ENCODE measurements at regions not wholly inside any gene's neighbourhood (a gene's known extent, or its start where the extent isn't known, plus 50 kb on each side); places are given as distances from the start of the nearest gene placed in this dataset.

GRCh38 chr10:4678951-4679671 lies 146.9 kb upstream of the AKR1E2 start:
- TF ChIP-seq EZH2 (IDR thresholded peaks at IDR 0.05; ENCODE audit: borderline replicate concordance, insufficient read depth, low read depth, low read length, poor library complexity, severe bottlenecking): no peak
- TF ChIP-seq, protein P1, sequence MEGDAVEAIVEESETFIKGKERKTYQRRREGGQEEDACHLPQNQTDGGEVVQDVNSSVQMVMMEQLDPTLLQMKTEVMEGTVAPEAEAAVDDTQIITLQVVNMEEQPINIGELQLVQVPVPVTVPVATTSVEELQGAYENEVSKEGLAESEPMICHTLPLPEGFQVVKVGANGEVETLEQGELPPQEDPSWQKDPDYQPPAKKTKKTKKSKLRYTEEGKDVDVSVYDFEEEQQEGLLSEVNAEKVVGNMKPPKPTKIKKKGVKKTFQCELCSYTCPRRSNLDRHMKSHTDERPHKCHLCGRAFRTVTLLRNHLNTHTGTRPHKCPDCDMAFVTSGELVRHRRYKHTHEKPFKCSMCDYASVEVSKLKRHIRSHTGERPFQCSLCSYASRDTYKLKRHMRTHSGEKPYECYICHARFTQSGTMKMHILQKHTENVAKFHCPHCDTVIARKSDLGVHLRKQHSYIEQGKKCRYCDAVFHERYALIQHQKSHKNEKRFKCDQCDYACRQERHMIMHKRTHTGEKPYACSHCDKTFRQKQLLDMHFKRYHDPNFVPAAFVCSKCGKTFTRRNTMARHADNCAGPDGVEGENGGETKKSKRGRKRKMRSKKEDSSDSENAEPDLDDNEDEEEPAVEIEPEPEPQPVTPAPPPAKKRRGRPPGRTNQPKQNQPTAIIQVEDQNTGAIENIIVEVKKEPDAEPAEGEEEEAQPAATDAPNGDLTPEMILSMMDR (IDR thresholded peaks at IDR 0.05): no peak

Data from B cell (primary cell).